Lung microvascular endothelial cell (primary cell): ENCODE measurements at regions not wholly inside any gene's neighbourhood (a gene's known extent, or its start where the extent isn't known, plus 50 kb on each side); places are given as distances from the start of the nearest gene placed in this dataset.
"Not testable (repeated sequence)": the region's sequence is repeated elsewhere in the genome, so short reads cannot be mapped to it uniquely, and the experiment has no call there.

Experiments used
- DNase-seq, 2 donors: peaks; one replicate each; pipeline versions ENCODE4 v3.0.0 to v3.0.0-alpha.2; 2010; ENCODE audit warnings: low read depth in 2 of 2

GRCh38 chr12:47410383-47410782 lies 295.4 kb downstream of the RPAP3 start:
- no peak for DNase-seq

GRCh38 chr12:47409310-47409987 lies 296.4 kb downstream of the RPAP3 start:
- DNase-seq: no peak

- DNase-seq: peak in 1 of 2 donors; percentile 11
These were observed 297.5 kb downstream of the RPAP3 start for GRCh38 chr12:47408171-47408871.

GRCh38 chr12:47407463-47408129 lies 298.2 kb downstream of the RPAP3 start:
- DNase-seq: no peak

GRCh38 chr12:47403681-47404080 lies 302.1 kb downstream of the RPAP3 start:
- DNase-seq: no peak

- not testable (repeated sequence) for DNase-seq
These were observed 304.6 kb downstream of the RPAP3 start for GRCh38 chr12:47401196-47401595.

GRCh38 chr12:47400266-47400665 lies 305.6 kb downstream of the RPAP3 start:
- DNase-seq: no peak

- peak; percentile 77 to 83 for DNase-seq
These were observed 308.1 kb downstream of the RPAP3 start for GRCh38 chr12:47397664-47398281.

- DNase-seq: no peak
These were observed 308.7 kb downstream of the RPAP3 start for GRCh38 chr12:47396902-47397663.

GRCh38 chr12:47394070-47394469 lies 311.8 kb downstream of the RPAP3 start:
- no peak for DNase-seq

GRCh38 chr12:47393403-47393790 lies 312.4 kb downstream of the RPAP3 start:
- no peak for DNase-seq

GRCh38 chr12:47391566-47391965 lies 311.8 kb upstream of the AMIGO2 start:
- DNase-seq: no peak

GRCh38 chr12:47388712-47389111 lies 309.0 kb upstream of the AMIGO2 start:
- no peak for DNase-seq

GRCh38 chr12:47387994-47388393 lies 308.2 kb upstream of the AMIGO2 start:
- DNase-seq: no peak

- DNase-seq: no peak
These were observed 305.9 kb upstream of the AMIGO2 start for GRCh38 chr12:47385653-47386052.

GRCh38 chr12:47383942-47384341 lies 304.2 kb upstream of the AMIGO2 start:
- peak; percentile 28 to 73 for DNase-seq

- DNase-seq: no peak
These were observed 302.5 kb upstream of the AMIGO2 start for GRCh38 chr12:47382305-47382704.

GRCh38 chr12:47378907-47379306 lies 299.1 kb upstream of the AMIGO2 start:
- DNase-seq: peak; percentile 8 to 80

GRCh38 chr12:47378222-47378582 lies 298.4 kb upstream of the AMIGO2 start:
- no peak for DNase-seq

GRCh38 chr12:47377414-47378221 lies 297.9 kb upstream of the AMIGO2 start:
- DNase-seq: peak; percentile 88 to 98

- DNase-seq: no peak
These were observed 297.2 kb upstream of the AMIGO2 start for GRCh38 chr12:47376927-47377326.
